Keratinocyte (primary cell): ENCODE measurements at regions not wholly inside any gene's neighbourhood (a gene's known extent, or its start where the extent isn't known, plus 50 kb on each side); places are given as distances from the start of the nearest gene placed in this dataset.
"Not testable (repeated sequence)": the region's sequence is repeated elsewhere in the genome, so short reads cannot be mapped to it uniquely, and the experiment has no call there.

Experiments
- DNase-seq: peaks from one replicate; pipeline ENCODE4 v3.0.0-alpha.2; 2011; ENCODE audit warnings: low read depth, missing footprints, low spot score
- FAIRE-seq: peaks from 2 replicates; lab custom pipeline; 2011; peaks lifted over from hg19 to GRCh38; lab: Jason Lieb, UNC
- H2AFZ ChIP-seq: 2 replicates; pipeline ENCODE4 v1.6.0; 2012; ENCODE audit warnings: low read length, control low read depth, inconsistent platforms; ENCODE audit not compliant: control insufficient read depth
- H3K27ac ChIP-seq: 2 replicates; pipeline ENCODE4 v1.5.1; 2011; ENCODE audit warnings: low read length; ENCODE audit not compliant: control insufficient read depth, insufficient read depth
- H3K27me3 ChIP-seq: 3 replicates; pipeline ENCODE4 v1.6.0; 2011; ENCODE audit warnings: low read length; ENCODE audit not compliant: control insufficient read depth, insufficient read depth; ENCODE audit errors: extremely low read depth
- H3K36me3 ChIP-seq, 2 experiments: 2 replicates in 1 of 2; 3 replicates in 1 of 2; pipeline ENCODE4 v1.5.1; 2011; ENCODE audit warnings: low read length in 2 of 2, mild to moderate bottlenecking in 1 of 2; ENCODE audit not compliant: control insufficient read depth in 2 of 2, insufficient read depth in 2 of 2; ENCODE audit errors: extremely low read depth in 1 of 2
- H3K4me1 ChIP-seq: 3 replicates; pipeline ENCODE4 v1.5.1; 2011; ENCODE audit warnings: low read length; ENCODE audit not compliant: control insufficient read depth, insufficient read depth; ENCODE audit errors: extremely low read depth
- H3K4me2 ChIP-seq: 3 replicates; pipeline ENCODE4 v1.6.0; 2011; ENCODE audit warnings: low read depth, low read length; ENCODE audit not compliant: control insufficient read depth, insufficient read depth; ENCODE audit errors: extremely low read depth
- H3K4me3 ChIP-seq, 3 experiments: fragments of 200-600 bp in 1 of 3; sonication (generic) in 1 of 3; 2 replicates in 2 of 3; 3 replicates in 1 of 3; pipeline ENCODE4 v1.5.1; 2011 to 2016; ENCODE audit warnings: low read length in 3 of 3, mild to moderate bottlenecking in 3 of 3, control low read depth in 2 of 3, inconsistent platforms in 1 of 3, low read depth in 1 of 3, mixed read lengths in 1 of 3, mixed run types in 1 of 3, moderate library complexity in 1 of 3; ENCODE audit not compliant: control insufficient read depth in 2 of 3, insufficient read depth in 2 of 3; ENCODE audit errors: extremely low read depth in 1 of 3
- H3K79me2 ChIP-seq: 2 replicates; pipeline ENCODE4 v1.6.0; 2012; ENCODE audit warnings: low read length; ENCODE audit not compliant: control insufficient read depth, insufficient read depth
- H3K9ac ChIP-seq: 3 replicates; pipeline ENCODE4 v1.6.0; 2011; ENCODE audit warnings: low read length; ENCODE audit not compliant: control insufficient read depth, insufficient read depth; ENCODE audit errors: extremely low read depth
- H3K9me1 ChIP-seq: 3 replicates; pipeline ENCODE4 v1.6.0; 2011; ENCODE audit warnings: low read length; ENCODE audit not compliant: control insufficient read depth, insufficient read depth; ENCODE audit errors: extremely low read depth
- H3K9me3 ChIP-seq: 2 replicates; pipeline ENCODE4 v1.5.1; 2012; ENCODE audit warnings: low read depth, low read length; ENCODE audit not compliant: control insufficient read depth
- H4K20me1 ChIP-seq: 3 replicates; pipeline ENCODE4 v1.6.0; 2011; ENCODE audit warnings: low read length; ENCODE audit not compliant: control insufficient read depth, insufficient read depth; ENCODE audit errors: extremely low read depth
- EZH2 ChIP-seq: IDR thresholded peaks from one replicate; pipeline ENCODE4 v1.6.1; 2012; ENCODE audit warnings: inconsistent platforms, mild to moderate bottlenecking, low read length, moderate library complexity
- dilution Hi-C: fragments of 300-500 bp; cut with MboI; formaldehyde crosslinking; loops from one replicate; pipeline ENCODE4 v1.7.0; 2020; ENCODE audit warnings: low sequenced_read_pairs; ENCODE audit not compliant: extremely low pct_ligation_motif_present
- TF ChIP-seq, protein P1 (sequence below), 3 experiments: IDR thresholded peaks in 1 of 3; conservative IDR thresholded peaks in 1 of 3; optimal IDR thresholded peaks in 1 of 3; 2 replicates in 2 of 3; 3 replicates in 1 of 3; pipeline versions ENCODE3 to v1.5.1; 2011; ENCODE audit warnings: low read length in 3 of 3, mild to moderate bottlenecking in 3 of 3, moderate library complexity in 2 of 3, control low read depth in 1 of 3, inconsistent platforms in 1 of 3; ENCODE audit not compliant: insufficient read depth in 2 of 3; ENCODE audit errors: extremely low read depth in 1 of 3

DNA sequence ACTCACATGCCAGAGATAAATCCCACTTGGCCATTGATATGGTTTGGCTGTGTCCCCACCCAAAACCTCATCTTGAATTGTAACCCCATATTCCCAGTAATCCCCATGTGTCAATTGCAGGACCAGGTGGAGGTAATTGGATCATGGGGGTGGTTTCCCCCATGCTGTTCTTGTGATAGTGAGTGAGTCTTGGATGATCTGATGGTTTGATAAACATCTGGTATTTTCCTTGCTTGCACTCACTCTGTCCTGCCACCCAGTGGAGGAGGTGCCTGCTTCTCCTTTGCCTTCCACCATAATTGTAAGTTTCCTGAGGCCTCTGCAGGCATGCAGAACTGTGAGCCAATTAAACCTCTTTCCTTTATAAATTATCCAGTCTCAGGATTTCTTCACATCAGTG is 50.4 kb upstream of the B3GAT2 start:
- H3K4me3 ChIP-seq, H2AFZ ChIP-seq, H4K20me1 ChIP-seq, H3K79me2 ChIP-seq, FAIRE-seq, H3K36me3 ChIP-seq, H3K9me3 ChIP-seq, H3K9me1 ChIP-seq, H3K4me2 ChIP-seq, dilution Hi-C loops, H3K9ac ChIP-seq, DNase-seq, H3K4me1 ChIP-seq, H3K27ac ChIP-seq: not testable (repeated sequence)
- TF ChIP-seq, protein P1, sequence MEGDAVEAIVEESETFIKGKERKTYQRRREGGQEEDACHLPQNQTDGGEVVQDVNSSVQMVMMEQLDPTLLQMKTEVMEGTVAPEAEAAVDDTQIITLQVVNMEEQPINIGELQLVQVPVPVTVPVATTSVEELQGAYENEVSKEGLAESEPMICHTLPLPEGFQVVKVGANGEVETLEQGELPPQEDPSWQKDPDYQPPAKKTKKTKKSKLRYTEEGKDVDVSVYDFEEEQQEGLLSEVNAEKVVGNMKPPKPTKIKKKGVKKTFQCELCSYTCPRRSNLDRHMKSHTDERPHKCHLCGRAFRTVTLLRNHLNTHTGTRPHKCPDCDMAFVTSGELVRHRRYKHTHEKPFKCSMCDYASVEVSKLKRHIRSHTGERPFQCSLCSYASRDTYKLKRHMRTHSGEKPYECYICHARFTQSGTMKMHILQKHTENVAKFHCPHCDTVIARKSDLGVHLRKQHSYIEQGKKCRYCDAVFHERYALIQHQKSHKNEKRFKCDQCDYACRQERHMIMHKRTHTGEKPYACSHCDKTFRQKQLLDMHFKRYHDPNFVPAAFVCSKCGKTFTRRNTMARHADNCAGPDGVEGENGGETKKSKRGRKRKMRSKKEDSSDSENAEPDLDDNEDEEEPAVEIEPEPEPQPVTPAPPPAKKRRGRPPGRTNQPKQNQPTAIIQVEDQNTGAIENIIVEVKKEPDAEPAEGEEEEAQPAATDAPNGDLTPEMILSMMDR (optimal IDR thresholded peaks at IDR 0.05 in 1 of 3, IDR thresholded peaks at IDR 0.05 in 1 of 3, conservative IDR thresholded peaks at IDR 0.05 in 1 of 3; ENCODE audit: extremely low read depth in 1 of 3, insufficient read depth in 2 of 3, low read length in 3 of 3): peak in 2 of 3 experiments; percentile 27 to 32
- peaks cover 15% of the 10 kb centered on the region for H3K27me3 ChIP-seq

DNA sequence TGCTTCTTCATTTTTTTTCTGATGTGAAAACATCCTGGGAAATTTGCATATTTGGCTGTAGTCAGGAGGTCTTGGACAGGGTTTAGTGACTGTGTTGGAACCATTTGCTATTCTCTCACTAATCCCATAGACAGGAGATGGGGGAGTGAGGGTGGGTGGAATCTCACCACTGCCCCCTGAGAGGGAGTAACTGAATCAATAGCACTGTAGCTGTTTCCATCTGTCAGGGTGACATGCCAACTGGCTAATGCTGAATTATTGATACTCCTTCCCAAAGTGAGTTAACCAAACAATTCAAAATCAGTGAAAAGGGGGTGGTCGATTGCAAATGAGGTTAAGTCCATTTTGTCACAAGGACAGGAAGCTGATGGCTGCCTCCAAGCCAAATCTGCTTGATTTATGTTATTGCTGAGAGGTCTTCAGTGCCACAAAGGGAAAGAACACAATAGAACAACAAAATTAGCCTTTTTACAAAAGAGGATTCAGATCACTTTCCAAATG is 55.1 kb upstream of the B3GAT2 start:
- no peaks in the 10 kb centered on the region for H3K36me3 ChIP-seq
- DNase-seq (no peak), FAIRE-seq (no peak)
- no peak for TF ChIP-seq EZH2
- TF ChIP-seq, protein P1 (optimal IDR thresholded peaks at IDR 0.05 in 1 of 3, IDR thresholded peaks at IDR 0.05 in 1 of 3, conservative IDR thresholded peaks at IDR 0.05 in 1 of 3; ENCODE audit: extremely low read depth in 1 of 3, insufficient read depth in 2 of 3, low read length in 3 of 3): no peak
- dilution Hi-C loops: no loop called here
- no peaks in the 10 kb centered on the region for H3K4me1 ChIP-seq
- no peak overlapping the region for H3K4me2 ChIP-seq
- H3K4me3 ChIP-seq: no peak overlapping the region
- no peaks in the 10 kb centered on the region for H3K79me2 ChIP-seq
- peaks cover 19% of the 10 kb centered on the region for H3K27me3 ChIP-seq
- no peak overlapping the region for H3K27ac ChIP-seq
- H4K20me1 ChIP-seq: no peaks in the 10 kb centered on the region
- H3K9me1 ChIP-seq: no peaks in the 10 kb centered on the region
- no peaks in the 10 kb centered on the region for H3K9me3 ChIP-seq
- no peak overlapping the region for H2AFZ ChIP-seq
- no peak overlapping the region for H3K9ac ChIP-seq
